ENCODE measurements at regions not wholly inside any gene's neighbourhood (a gene's known extent, or its start where the extent isn't known, plus 50 kb on each side); places are given as distances from the start of the nearest gene placed in this dataset.

DNA sequence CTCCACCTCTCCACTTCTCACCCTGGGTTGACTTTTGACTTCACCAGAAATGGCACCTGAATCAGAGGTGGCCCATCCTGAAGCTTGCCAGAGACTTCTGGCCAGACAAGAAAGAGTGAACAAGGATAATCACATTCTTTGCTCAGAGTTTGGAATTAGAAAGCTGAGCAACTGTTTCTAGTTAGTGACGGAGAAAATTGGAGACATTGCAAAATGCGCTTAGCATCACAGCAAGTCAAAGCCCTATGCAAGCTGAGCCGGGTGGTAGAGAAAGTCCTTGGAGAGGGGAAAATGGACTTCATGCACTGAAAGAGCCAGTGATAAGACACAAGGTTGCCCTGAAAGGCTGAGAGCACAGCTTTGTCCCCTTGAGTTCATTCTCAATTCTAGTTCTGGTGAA is 161.8 kb downstream of the PAH start:
- no peak overlapping the region for H3K27ac ChIP-seq (ENCODE audit: low read depth, low read length)
- no peaks in the 10 kb centered on the region for H3K36me3 ChIP-seq (ENCODE audit: insufficient read depth, low read length)
- H3K27me3 ChIP-seq (ENCODE audit: control insufficient read depth in 1 of 2, insufficient read depth in 2 of 2, low read length in 2 of 2) = no peaks in the 10 kb centered on the region
- H3K4me3 ChIP-seq (ENCODE audit: low read depth in 1 of 2, low read length in 2 of 2) = no peak overlapping the region
- no peak overlapping the region for H3K9ac ChIP-seq (ENCODE audit: low read length)
- no peaks in the 10 kb centered on the region for H3K9me3 ChIP-seq (ENCODE audit: low read length)
- H3K4me1 ChIP-seq (ENCODE audit: insufficient read depth, low read length) = no peaks in the 10 kb centered on the region

DNA sequence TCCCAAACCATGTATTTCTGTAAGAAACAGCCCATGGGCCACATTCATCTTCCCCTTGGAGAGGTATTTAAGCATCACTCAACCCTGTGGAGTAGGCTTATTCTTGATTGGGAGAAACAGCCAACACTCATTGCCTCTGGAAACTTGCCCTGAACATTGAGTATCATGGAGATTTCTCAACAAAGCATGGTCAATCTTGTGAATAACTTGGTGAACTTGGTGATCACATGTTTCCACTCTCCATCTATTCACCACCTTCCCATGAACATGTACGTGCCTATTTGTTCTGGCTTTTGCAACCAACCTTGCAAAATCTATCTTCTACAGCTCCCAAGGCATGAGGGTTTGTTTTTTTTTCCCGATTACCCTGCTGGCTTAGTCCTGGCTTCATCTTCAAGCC is 163.2 kb downstream of the PAH start:
- Histone ChIP-seq H3K9ac (ENCODE audit: low read length) (no peak overlapping the region), H3K4me3 (ENCODE audit: low read depth in 1 of 2, low read length in 2 of 2) (no peak overlapping the region), H3K36me3 (ENCODE audit: insufficient read depth, low read length) (no peaks in the 10 kb centered on the region), H3K27me3 (ENCODE audit: control insufficient read depth in 1 of 2, insufficient read depth in 2 of 2, low read length in 2 of 2) (no peaks in the 10 kb centered on the region), H3K9me3 (ENCODE audit: low read length) (no peaks in the 10 kb centered on the region), H3K4me1 (ENCODE audit: insufficient read depth, low read length) (no peaks in the 10 kb centered on the region), H3K27ac (ENCODE audit: low read depth, low read length) (no peak overlapping the region)

GRCh38 chr12:102748704-102749103 is 168.3 kb downstream of the PAH start:
- H3K4me3 ChIP-seq (ENCODE audit: low read depth in 1 of 2, low read length in 2 of 2) = no peak overlapping the region
- H3K27me3 ChIP-seq (ENCODE audit: control insufficient read depth in 1 of 2, insufficient read depth in 2 of 2, low read length in 2 of 2) = no peaks in the 10 kb centered on the region
- H3K9me3 ChIP-seq (ENCODE audit: low read length) = no peaks in the 10 kb centered on the region
- no peak overlapping the region for H3K9ac ChIP-seq (ENCODE audit: low read length)
- no peak overlapping the region for H3K27ac ChIP-seq (ENCODE audit: low read depth, low read length)
- H3K36me3 ChIP-seq (ENCODE audit: insufficient read depth, low read length) = no peaks in the 10 kb centered on the region
- H3K4me1 ChIP-seq (ENCODE audit: insufficient read depth, low read length) = no peaks in the 10 kb centered on the region

GRCh38 chr12:102746963-102747362 is 170.1 kb downstream of the PAH start:
- Histone ChIP-seq H3K4me1 (ENCODE audit: insufficient read depth, low read length) (no peaks in the 10 kb centered on the region), H3K27ac (ENCODE audit: low read depth, low read length) (no peak overlapping the region), H3K9me3 (ENCODE audit: low read length) (no peaks in the 10 kb centered on the region), H3K36me3 (ENCODE audit: insufficient read depth, low read length) (no peaks in the 10 kb centered on the region), H3K4me3 (ENCODE audit: low read depth in 1 of 2, low read length in 2 of 2) (no peak overlapping the region), H3K9ac (ENCODE audit: low read length) (no peak overlapping the region), H3K27me3 (ENCODE audit: control insufficient read depth in 1 of 2, insufficient read depth in 2 of 2, low read length in 2 of 2) (no peaks in the 10 kb centered on the region)

DNA sequence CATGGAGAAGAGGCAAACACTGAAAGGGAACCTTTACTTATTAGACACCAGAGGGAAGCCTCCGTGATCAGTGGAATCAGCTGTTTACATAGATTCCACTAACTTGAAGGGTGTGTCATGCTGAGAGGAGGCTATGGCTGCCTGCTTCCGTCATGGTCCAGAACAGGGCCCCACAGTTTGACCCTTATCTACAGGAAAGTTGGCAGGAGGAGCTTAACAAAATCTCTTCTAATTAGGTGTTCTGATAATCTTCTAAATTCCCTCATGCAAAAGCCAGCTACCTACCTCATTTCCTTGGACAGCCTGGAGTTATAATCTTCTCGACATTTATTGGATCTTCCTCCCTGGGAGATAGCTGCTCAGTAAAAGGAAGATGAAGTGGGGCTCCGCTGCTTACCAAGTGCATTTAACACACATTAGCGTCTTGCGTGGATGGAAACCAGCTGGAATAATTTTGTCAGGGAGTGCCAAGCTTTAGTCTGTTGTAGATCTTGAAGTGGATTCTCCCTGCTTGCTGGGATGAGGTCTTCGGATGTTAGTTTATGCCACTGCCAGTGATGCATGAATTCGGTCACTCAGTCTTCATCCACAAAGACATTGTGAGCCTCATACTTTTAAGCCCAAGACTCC is 171.0 kb downstream of the PAH start:
- H3K27ac ChIP-seq (ENCODE audit: low read depth, low read length) = no peak overlapping the region
- no peaks in the 10 kb centered on the region for H3K9me3 ChIP-seq (ENCODE audit: low read length)
- H3K4me3 ChIP-seq (ENCODE audit: low read depth in 1 of 2, low read length in 2 of 2) = no peak overlapping the region
- H3K9ac ChIP-seq (ENCODE audit: low read length) = no peak overlapping the region
- no peaks in the 10 kb centered on the region for H3K4me1 ChIP-seq (ENCODE audit: insufficient read depth, low read length)
- no peaks in the 10 kb centered on the region for H3K36me3 ChIP-seq (ENCODE audit: insufficient read depth, low read length)
- H3K27me3 ChIP-seq (ENCODE audit: control insufficient read depth in 1 of 2, insufficient read depth in 2 of 2, low read length in 2 of 2) = no peaks in the 10 kb centered on the region

- no peak overlapping the region for H3K9ac ChIP-seq (ENCODE audit: low read length)
- no peaks in the 10 kb centered on the region for H3K36me3 ChIP-seq (ENCODE audit: insufficient read depth, low read length)
- H3K27ac ChIP-seq (ENCODE audit: low read depth, low read length) = no peak overlapping the region
- H3K27me3 ChIP-seq (ENCODE audit: control insufficient read depth in 1 of 2, insufficient read depth in 2 of 2, low read length in 2 of 2) = no peaks in the 10 kb centered on the region
- no peaks in the 10 kb centered on the region for H3K4me1 ChIP-seq (ENCODE audit: insufficient read depth, low read length)
- no peak overlapping the region for H3K4me3 ChIP-seq (ENCODE audit: low read depth in 1 of 2, low read length in 2 of 2)
- H3K9me3 ChIP-seq (ENCODE audit: low read length) = no peaks in the 10 kb centered on the region
These were observed 175.8 kb downstream of the PAH start for GRCh38 chr12:102741196-102741595.

DNA sequence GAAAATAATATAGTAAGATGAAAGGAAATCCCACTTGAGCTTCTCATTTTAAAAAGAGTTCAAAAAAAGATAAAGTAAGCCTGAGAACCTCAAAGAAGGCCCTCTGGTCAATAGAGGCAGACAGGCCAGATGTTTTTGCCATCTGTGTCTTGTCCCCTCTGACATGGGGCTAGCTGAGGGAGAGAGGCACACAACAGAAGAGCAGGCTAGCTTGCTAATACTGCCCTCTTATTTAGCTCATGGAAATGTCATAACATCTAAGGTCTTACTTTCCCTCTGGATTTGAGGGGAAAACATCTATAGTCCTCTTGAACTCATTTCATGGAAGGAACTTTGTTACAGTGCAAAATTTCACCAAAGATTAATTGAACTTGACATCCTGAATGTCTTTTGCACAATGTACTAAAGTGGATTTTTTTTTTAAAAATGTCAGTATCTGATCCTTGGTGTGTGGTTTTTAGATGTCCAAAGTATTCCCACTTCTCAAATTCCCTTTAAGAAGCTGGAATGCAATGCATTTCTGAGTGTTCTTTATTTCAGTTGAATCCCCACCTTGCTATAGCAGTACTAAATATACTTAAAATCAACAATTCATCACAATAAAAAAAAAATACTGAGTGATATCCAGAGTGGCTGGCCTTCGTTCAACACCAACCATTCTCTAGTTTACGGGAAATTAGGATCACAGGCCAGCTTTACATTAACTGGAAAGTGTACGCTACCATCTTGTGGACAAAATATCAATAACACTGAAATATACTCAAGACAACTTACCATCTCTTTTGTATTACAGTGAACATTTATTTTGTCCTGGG is 176.7 kb downstream of the PAH start:
- Histone ChIP-seq H3K27me3 (ENCODE audit: control insufficient read depth in 1 of 2, insufficient read depth in 2 of 2, low read length in 2 of 2) (no peaks in the 10 kb centered on the region), H3K9me3 (ENCODE audit: low read length) (no peaks in the 10 kb centered on the region)

DNA sequence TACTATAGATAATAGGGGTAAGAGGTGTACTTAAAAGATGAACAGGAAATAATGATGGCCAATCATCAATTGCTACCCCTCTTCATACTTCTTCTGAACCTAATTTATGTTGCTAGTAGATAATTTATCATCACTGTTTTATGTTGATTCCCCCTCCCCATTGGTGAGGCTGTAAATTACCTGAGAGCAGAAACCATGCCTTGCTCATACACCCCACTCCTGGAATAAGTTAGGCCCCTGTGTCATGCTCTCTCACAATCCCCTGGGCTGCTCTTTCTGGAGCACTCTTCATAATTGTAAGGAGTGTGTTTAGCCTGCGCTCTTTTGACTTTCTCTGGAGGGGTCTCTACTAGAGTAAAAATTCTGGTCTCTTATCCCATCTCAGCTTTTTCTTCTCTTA is 180.7 kb downstream of the PAH start:
- H3K27ac ChIP-seq (ENCODE audit: low read depth, low read length) = no peak overlapping the region
- no peaks in the 10 kb centered on the region for H3K27me3 ChIP-seq (ENCODE audit: control insufficient read depth in 1 of 2, insufficient read depth in 2 of 2, low read length in 2 of 2)
- H3K9me3 ChIP-seq (ENCODE audit: low read length) = no peaks in the 10 kb centered on the region
- H3K4me1 ChIP-seq (ENCODE audit: insufficient read depth, low read length) = no peaks in the 10 kb centered on the region
- H3K36me3 ChIP-seq (ENCODE audit: insufficient read depth, low read length) = no peaks in the 10 kb centered on the region
- no peak overlapping the region for H3K9ac ChIP-seq (ENCODE audit: low read length)
- H3K4me3 ChIP-seq (ENCODE audit: low read depth in 1 of 2, low read length in 2 of 2) = no peak overlapping the region

More for the DNA sequence above, 176.7 kb downstream of the PAH start:
- Histone ChIP-seq H3K36me3 (ENCODE audit: insufficient read depth, low read length) (no peaks in the 10 kb centered on the region), H3K27ac (ENCODE audit: low read depth, low read length) (no peak overlapping the region), H3K9ac (ENCODE audit: low read length) (no peak overlapping the region), H3K4me1 (ENCODE audit: insufficient read depth, low read length) (no peaks in the 10 kb centered on the region), H3K4me3 (ENCODE audit: low read depth in 1 of 2, low read length in 2 of 2) (no peak overlapping the region)

DNA sequence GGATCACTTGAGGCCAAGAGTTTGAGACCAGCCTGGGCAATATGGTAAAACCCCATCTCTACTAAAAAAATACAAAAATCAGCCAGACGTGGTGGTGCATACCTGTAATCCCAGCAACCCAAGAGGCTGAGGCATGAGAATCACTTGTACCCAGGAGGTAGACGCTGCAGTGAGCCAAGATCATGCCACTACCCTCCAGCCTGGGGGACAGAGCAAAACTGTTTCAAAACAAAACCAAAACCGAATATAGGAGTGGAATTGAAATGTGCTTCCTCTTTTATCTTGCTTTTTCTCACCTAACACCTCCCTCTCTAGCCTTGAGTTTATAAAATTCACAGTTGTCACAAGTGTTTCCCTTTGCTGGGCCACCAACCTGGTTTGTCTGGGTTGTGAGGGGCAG is 181.9 kb downstream of the PAH start:
- H3K27me3 ChIP-seq (ENCODE audit: control insufficient read depth in 1 of 2, insufficient read depth in 2 of 2, low read length in 2 of 2) = no peaks in the 10 kb centered on the region
- H3K9me3 ChIP-seq (ENCODE audit: low read length) = no peaks in the 10 kb centered on the region
- H3K4me3 ChIP-seq (ENCODE audit: low read depth in 1 of 2, low read length in 2 of 2) = no peak overlapping the region
- H3K27ac ChIP-seq (ENCODE audit: low read depth, low read length) = no peak overlapping the region
- H3K36me3 ChIP-seq (ENCODE audit: insufficient read depth, low read length) = no peaks in the 10 kb centered on the region
- H3K4me1 ChIP-seq (ENCODE audit: insufficient read depth, low read length) = no peaks in the 10 kb centered on the region
- H3K9ac ChIP-seq (ENCODE audit: low read length) = no peak overlapping the region

- H3K4me3 ChIP-seq (ENCODE audit: low read depth in 1 of 2, low read length in 2 of 2) = no peak overlapping the region
These were observed 186.0 kb downstream of the PAH start for GRCh38 chr12:102730996-102731395.

GRCh38 chr12:102728506-102729242 is 188.4 kb downstream of the PAH start:
- Histone ChIP-seq H3K27me3 (ENCODE audit: control insufficient read depth in 1 of 2, insufficient read depth in 2 of 2, low read length in 2 of 2) (no peaks in the 10 kb centered on the region), H3K4me3 (ENCODE audit: low read depth in 1 of 2, low read length in 2 of 2) (no peak overlapping the region), H3K9ac (ENCODE audit: low read length) (no peak overlapping the region), H3K36me3 (ENCODE audit: insufficient read depth, low read length) (no peaks in the 10 kb centered on the region), H3K27ac (ENCODE audit: low read depth, low read length) (no peak overlapping the region), H3K9me3 (ENCODE audit: low read length) (no peaks in the 10 kb centered on the region), H3K4me1 (ENCODE audit: insufficient read depth, low read length) (no peaks in the 10 kb centered on the region)

More at GRCh38 chr12:102730996-102731395, 186.0 kb downstream of the PAH start:
- no peaks in the 10 kb centered on the region for H3K4me1 ChIP-seq (ENCODE audit: insufficient read depth, low read length)
- no peak overlapping the region for H3K9ac ChIP-seq (ENCODE audit: low read length)
- H3K36me3 ChIP-seq (ENCODE audit: insufficient read depth, low read length) = no peaks in the 10 kb centered on the region
- no peaks in the 10 kb centered on the region for H3K27me3 ChIP-seq (ENCODE audit: control insufficient read depth in 1 of 2, insufficient read depth in 2 of 2, low read length in 2 of 2)
- no peaks in the 10 kb centered on the region for H3K9me3 ChIP-seq (ENCODE audit: low read length)
- no peak overlapping the region for H3K27ac ChIP-seq (ENCODE audit: low read depth, low read length)
